Endothelial cell (in vitro differentiated cells): ENCODE measurements at regions not wholly inside any gene's neighbourhood (a gene's known extent, or its start where the extent isn't known, plus 50 kb on each side); places are given as distances from the start of the nearest gene placed in this dataset.
"Not testable (repeated sequence)": the region's sequence is repeated elsewhere in the genome, so short reads cannot be mapped to it uniquely, and the experiment has no call there.

Experiments
- DNase-seq: peaks from one replicate; pipeline ENCODE4 v3.0.0; 2021; ENCODE audit warnings: low spot score
- H3K27ac Mint-ChIP-seq: one replicate; pipeline ENCODE4 v1.8.0; 2021; ENCODE audit warnings: mixed read lengths, inconsistent platforms; ENCODE audit not compliant: unreplicated experiment
- H3K27me3 Mint-ChIP-seq: one replicate; pipeline ENCODE4 v1.8.0; 2021; ENCODE audit warnings: mild to moderate bottlenecking, moderate library complexity, mixed read lengths, inconsistent platforms; ENCODE audit not compliant: unreplicated experiment
- H3K36me3 Mint-ChIP-seq: one replicate; pipeline ENCODE4 v1.8.0; 2021; ENCODE audit warnings: mild to moderate bottlenecking, low read depth, mixed read lengths, inconsistent platforms; ENCODE audit not compliant: unreplicated experiment
- H3K4me1 Mint-ChIP-seq: one replicate; pipeline ENCODE4 v1.8.0; 2021; ENCODE audit warnings: mild to moderate bottlenecking, mixed read lengths, inconsistent platforms; ENCODE audit not compliant: unreplicated experiment
- H3K4me3 Mint-ChIP-seq: one replicate; pipeline ENCODE4 v1.8.0; 2021; ENCODE audit warnings: mild to moderate bottlenecking, mixed read lengths, inconsistent platforms; ENCODE audit not compliant: unreplicated experiment
- H3K9me3 Mint-ChIP-seq: one replicate; pipeline ENCODE4 v1.8.0; 2021; ENCODE audit warnings: mixed read lengths, inconsistent platforms; ENCODE audit not compliant: unreplicated experiment
- CTCF ChIP-seq: fragments of 200-600 bp; sonication (generic); IDR thresholded peaks from one replicate; pipeline ENCODE4 v1.5.0; 2021; ENCODE audit warnings: antibody characterized with exemption; ENCODE audit not compliant: unreplicated experiment

GRCh38 chr9:118659011-118659410 lies 710.2 kb downstream of the BRINP1 start:
- DNase-seq: no peak
- TF ChIP-seq CTCF: no peak
- Mint-ChIP-seq H3K36me3 (no peaks in the 10 kb centered on the region), H3K27ac (no peak overlapping the region), H3K4me3 (no peak overlapping the region), H3K27me3 (no peaks in the 10 kb centered on the region), H3K9me3 (no peaks in the 10 kb centered on the region), H3K4me1 (no peaks in the 10 kb centered on the region)

GRCh38 chr9:118665226-118665919 lies 703.9 kb downstream of the BRINP1 start:
- Mint-ChIP-seq H3K9me3 (no peaks in the 10 kb centered on the region), H3K27ac (no peak overlapping the region), H3K36me3 (no peaks in the 10 kb centered on the region), H3K4me1 (no peaks in the 10 kb centered on the region), H3K27me3 (no peaks in the 10 kb centered on the region), H3K4me3 (no peak overlapping the region)
- no peak for DNase-seq
- no peak for TF ChIP-seq CTCF

GRCh38 chr9:118670011-118670953 lies 699.0 kb downstream of the BRINP1 start:
- DNase-seq: no peak
- H3K4me3 Mint-ChIP-seq: no peak overlapping the region
- TF ChIP-seq CTCF: no peak
- no peaks in the 10 kb centered on the region for H3K4me1 Mint-ChIP-seq
- H3K27me3 Mint-ChIP-seq: no peaks in the 10 kb centered on the region
- H3K9me3 Mint-ChIP-seq: no peaks in the 10 kb centered on the region
- no peak overlapping the region for H3K27ac Mint-ChIP-seq
- no peaks in the 10 kb centered on the region for H3K36me3 Mint-ChIP-seq

- Mint-ChIP-seq H3K4me1 (no peaks in the 10 kb centered on the region), H3K9me3 (no peaks in the 10 kb centered on the region)
Measured at GRCh38 chr9:118674942-118675341, 694.3 kb downstream of the BRINP1 start.

GRCh38 chr9:118677936-118678653 lies 691.1 kb downstream of the BRINP1 start:
- DNase-seq, H3K4me3 Mint-ChIP-seq, H3K36me3 Mint-ChIP-seq, H3K27ac Mint-ChIP-seq, H3K4me1 Mint-ChIP-seq, H3K27me3 Mint-ChIP-seq, H3K9me3 Mint-ChIP-seq: not testable (repeated sequence)

More at GRCh38 chr9:118674942-118675341, 694.3 kb downstream of the BRINP1 start:
- no peak for TF ChIP-seq CTCF
- Mint-ChIP-seq H3K27me3 (no peaks in the 10 kb centered on the region), H3K36me3 (no peaks in the 10 kb centered on the region), H3K4me3 (no peak overlapping the region), H3K27ac (no peak overlapping the region)
- DNase-seq: no peak
